ENCODE measurements at regions not wholly inside any gene's neighbourhood (a gene's known extent, or its start where the extent isn't known, plus 50 kb on each side); places are given as distances from the start of the nearest gene placed in this dataset.

DNA sequence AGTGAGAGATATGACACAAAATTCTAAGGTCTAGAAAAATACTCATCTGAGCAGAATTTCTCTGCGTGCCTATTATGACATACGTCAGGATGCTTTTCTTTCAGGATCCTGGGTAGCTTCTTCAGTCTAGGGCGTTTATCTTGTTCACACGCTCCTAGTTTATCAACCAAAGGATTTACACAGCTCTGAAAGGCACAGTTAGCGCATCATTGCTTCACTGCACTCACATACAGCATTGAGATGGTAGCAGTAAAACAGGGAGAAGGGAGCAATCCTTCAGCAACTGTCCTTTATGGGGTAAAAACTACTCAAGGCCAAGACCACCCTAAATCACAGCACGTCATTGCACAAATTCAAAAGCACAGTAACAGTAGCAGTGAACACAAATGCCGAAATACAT, 222.8 kb downstream of the SUCLG1 start:
- TF ChIP-seq EZH2 (IDR thresholded peaks at IDR 0.05; ENCODE audit: borderline replicate concordance, low read length) = no peak
- TF ChIP-seq, protein P1, sequence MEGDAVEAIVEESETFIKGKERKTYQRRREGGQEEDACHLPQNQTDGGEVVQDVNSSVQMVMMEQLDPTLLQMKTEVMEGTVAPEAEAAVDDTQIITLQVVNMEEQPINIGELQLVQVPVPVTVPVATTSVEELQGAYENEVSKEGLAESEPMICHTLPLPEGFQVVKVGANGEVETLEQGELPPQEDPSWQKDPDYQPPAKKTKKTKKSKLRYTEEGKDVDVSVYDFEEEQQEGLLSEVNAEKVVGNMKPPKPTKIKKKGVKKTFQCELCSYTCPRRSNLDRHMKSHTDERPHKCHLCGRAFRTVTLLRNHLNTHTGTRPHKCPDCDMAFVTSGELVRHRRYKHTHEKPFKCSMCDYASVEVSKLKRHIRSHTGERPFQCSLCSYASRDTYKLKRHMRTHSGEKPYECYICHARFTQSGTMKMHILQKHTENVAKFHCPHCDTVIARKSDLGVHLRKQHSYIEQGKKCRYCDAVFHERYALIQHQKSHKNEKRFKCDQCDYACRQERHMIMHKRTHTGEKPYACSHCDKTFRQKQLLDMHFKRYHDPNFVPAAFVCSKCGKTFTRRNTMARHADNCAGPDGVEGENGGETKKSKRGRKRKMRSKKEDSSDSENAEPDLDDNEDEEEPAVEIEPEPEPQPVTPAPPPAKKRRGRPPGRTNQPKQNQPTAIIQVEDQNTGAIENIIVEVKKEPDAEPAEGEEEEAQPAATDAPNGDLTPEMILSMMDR (IDR thresholded peaks at IDR 0.05; ENCODE audit: low read length) = no peak
